Kidney epithelial cell (primary cell): ENCODE measurements at regions not wholly inside any gene's neighbourhood (a gene's known extent, or its start where the extent isn't known, plus 50 kb on each side); places are given as distances from the start of the nearest gene placed in this dataset.

Experiments
- DNase-seq: peaks from one replicate; pipeline ENCODE4 v3.0.0-alpha.2; 2010; ENCODE audit warnings: low read depth
- H3K27me3 ChIP-seq: 2 replicates; pipeline ENCODE4 v1.6.0; 2011; ENCODE audit warnings: low read length; ENCODE audit not compliant: control insufficient read depth, insufficient read depth
- H3K36me3 ChIP-seq: 2 replicates; pipeline ENCODE4 v1.5.1; 2011; ENCODE audit warnings: low read length; ENCODE audit not compliant: control insufficient read depth, insufficient read depth
- H3K4me3 ChIP-seq: 2 replicates; pipeline ENCODE4 v1.5.1; 2011; ENCODE audit warnings: low read depth, mild to moderate bottlenecking, control low read depth, low read length
- TF ChIP-seq, protein P1 (sequence below): IDR thresholded peaks from 2 replicates; pipeline ENCODE4 v1.5.1; 2011; ENCODE audit warnings: mild to moderate bottlenecking, moderate library complexity, low read length, control low read depth, inconsistent platforms; ENCODE audit not compliant: insufficient read depth, poor library complexity, severe bottlenecking

DNA sequence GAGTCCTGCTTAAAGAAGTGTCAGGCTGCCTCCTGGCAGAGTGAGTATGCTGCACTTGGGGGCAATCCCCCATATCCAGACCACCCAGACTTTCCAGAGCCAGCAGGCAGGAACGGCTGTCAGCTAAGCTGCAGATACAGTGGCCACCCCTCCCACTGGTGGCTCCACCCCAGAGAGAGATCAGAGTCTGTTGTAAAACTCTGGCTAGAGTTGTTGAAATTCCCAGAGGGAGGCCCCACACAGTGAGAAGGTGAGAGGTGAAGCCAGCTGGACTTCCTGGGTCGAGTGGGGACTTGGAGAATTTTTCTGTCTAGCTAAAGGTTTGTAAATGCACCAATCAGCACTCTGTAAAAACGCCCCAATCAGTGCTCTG is 533.8 kb upstream of the ACVR2A start:
- TF ChIP-seq, protein P1, sequence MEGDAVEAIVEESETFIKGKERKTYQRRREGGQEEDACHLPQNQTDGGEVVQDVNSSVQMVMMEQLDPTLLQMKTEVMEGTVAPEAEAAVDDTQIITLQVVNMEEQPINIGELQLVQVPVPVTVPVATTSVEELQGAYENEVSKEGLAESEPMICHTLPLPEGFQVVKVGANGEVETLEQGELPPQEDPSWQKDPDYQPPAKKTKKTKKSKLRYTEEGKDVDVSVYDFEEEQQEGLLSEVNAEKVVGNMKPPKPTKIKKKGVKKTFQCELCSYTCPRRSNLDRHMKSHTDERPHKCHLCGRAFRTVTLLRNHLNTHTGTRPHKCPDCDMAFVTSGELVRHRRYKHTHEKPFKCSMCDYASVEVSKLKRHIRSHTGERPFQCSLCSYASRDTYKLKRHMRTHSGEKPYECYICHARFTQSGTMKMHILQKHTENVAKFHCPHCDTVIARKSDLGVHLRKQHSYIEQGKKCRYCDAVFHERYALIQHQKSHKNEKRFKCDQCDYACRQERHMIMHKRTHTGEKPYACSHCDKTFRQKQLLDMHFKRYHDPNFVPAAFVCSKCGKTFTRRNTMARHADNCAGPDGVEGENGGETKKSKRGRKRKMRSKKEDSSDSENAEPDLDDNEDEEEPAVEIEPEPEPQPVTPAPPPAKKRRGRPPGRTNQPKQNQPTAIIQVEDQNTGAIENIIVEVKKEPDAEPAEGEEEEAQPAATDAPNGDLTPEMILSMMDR, result no peak
- H3K36me3 ChIP-seq, result no peaks in the 10 kb centered on the region
- no peak overlapping the region for H3K4me3 ChIP-seq
- H3K27me3 ChIP-seq, result no peaks in the 10 kb centered on the region
- DNase-seq, result no peak

DNA sequence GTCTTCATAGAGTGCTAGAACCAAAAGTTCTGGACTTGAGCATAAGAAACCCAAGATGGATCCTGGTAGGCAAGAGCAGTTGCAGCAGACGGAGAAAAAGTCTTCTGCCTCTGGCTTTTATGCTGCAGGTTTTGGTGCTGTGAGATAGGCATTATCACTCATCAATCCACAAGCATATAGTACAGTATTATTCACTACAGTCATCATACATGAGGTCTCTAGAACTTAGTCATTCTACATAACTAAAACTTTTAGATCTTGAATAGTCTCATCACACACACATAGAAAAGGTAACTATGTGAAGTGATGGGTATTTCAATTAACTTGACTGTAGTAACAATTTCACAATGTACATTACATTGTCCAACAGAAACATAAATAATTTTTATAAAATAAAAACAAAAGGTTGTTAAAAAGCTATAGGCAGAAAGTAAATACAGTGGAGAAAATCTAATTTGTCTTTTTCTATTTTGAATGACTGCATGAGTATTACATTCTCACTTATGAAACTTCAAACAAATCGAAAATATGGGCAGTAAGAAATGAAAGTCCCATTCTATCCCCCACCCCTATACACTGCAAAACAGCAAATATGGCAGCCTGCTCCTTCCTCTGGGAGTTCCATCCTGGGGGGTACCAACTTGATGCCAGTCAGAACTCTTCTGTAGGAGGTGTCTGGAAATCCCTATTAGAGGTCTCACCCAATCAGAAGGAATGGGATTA is 534.3 kb upstream of the ACVR2A start:
- TF ChIP-seq, protein P1, result no peak
- no peaks in the 10 kb centered on the region for H3K36me3 ChIP-seq
- no peak overlapping the region for H3K4me3 ChIP-seq
- H3K27me3 ChIP-seq, result no peaks in the 10 kb centered on the region
- DNase-seq, result no peak

DNA sequence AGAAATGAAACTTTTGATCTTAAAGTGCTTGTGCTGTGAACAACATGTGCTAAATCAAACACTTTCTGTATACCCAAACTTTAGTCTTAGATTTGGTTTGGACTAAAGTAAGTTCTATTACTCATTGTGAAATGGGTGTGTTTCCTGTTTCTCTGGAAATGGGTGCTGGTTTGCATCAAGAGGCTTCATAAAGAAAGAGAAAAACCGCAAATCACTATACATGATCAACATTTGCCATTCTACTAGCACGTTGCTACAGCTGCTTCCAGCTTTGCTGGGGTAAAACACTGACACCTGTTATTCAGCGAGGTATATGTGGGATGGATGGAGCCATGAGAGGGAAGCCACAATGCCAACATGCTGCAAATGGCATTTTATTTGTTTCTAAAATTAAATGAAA is 547.0 kb upstream of the ACVR2A start:
- TF ChIP-seq, protein P1, result no peak
- DNase-seq, result no peak
- Histone ChIP-seq H3K4me3 (no peak overlapping the region), H3K36me3 (no peaks in the 10 kb centered on the region), H3K27me3 (no peaks in the 10 kb centered on the region)

DNA sequence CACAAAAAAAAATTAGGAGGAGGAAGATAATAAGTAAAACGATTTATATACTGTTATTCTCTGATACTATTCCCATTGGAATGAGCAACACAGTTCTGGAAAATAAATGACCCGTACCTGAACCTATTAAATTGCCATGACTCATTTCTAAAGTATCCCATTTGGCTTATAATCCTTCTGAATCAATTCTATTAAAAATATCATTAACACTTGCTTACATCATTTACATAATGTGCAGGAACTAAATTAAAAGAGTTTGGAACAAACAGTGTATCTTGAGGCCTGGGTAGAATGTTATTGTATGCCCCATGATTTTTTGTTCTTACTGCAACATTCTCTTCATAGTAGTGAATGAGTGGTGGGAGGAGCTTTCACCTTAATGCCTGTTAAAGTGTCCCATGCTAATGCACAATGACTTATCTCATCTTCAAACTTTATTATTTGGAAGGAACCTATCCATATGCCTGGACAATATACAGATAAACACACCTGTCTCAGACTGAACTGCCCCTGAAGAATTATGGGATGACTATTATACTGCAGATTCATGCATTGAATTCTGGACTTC is 549.9 kb upstream of the ACVR2A start:
- Histone ChIP-seq H3K4me3 (no peak overlapping the region), H3K27me3 (no peaks in the 10 kb centered on the region), H3K36me3 (no peaks in the 10 kb centered on the region)
- TF ChIP-seq, protein P1, result no peak
- DNase-seq, result no peak

DNA sequence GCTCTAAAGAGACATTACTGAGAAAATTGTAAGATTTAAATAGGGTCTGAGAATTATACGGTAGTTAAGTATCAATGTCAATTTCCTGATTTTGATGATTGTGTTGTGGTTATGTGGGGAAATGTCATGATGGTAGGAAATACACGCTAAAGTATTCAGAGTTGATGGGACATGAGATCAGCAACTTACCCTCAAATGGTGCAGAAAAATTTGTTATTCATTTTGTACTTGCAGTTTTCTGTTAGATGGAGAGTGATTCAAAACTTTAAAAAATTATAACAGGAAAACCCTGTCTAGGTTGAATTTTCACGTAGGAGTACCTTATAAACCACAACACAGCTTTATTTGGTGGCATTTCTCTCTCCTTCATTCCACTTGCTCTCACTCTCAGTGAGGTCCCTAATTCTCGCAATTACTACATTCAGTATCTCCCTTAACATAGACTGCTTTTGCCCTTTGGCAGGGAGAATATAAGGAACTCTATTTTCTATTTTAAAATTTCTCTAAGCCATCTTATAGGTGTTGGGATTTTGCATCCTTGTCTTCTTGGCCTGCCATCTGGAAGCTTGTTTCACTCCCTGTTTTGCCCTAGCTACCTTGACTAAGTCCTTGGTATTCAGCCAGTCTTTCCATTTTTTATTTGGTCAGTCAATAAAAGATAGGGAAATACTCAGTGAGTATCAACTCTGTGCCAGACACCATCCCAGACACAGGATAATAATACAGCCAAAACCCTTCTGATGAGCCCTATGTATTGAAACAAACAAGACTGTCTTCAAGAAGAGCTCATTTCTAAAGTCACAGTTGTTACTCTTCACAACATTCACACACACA is 550.6 kb upstream of the ACVR2A start:
- DNase-seq, result no peak
- TF ChIP-seq, protein P1, result no peak
- no peaks in the 10 kb centered on the region for H3K36me3 ChIP-seq
- H3K27me3 ChIP-seq, result no peaks in the 10 kb centered on the region
- H3K4me3 ChIP-seq, result no peak overlapping the region
